OCI-LY1 (cell line): ENCODE measurements at regions not wholly inside any gene's neighbourhood (a gene's known extent, or its start where the extent isn't known, plus 50 kb on each side); places are given as distances from the start of the nearest gene placed in this dataset.

Experiments used
- H2AFZ ChIP-seq: fragments of 200-600 bp; sonication (generic), shearing (Covaris generic); 2 replicates; pipeline ENCODE4 v1.6.0; 2014; ENCODE audit warnings: antibody characterized with exemption, mild to moderate bottlenecking, low read length
- H3F3A ChIP-seq: fragments of 200-600 bp; sonication (generic), shearing (Covaris generic); 2 replicates; pipeline ENCODE4 v1.6.0; 2014; ENCODE audit warnings: mild to moderate bottlenecking, antibody characterized with exemption, low read length, moderate library complexity; ENCODE audit not compliant: insufficient read depth
- H3K27ac ChIP-seq: fragments of 200-600 bp; sonication (generic); 2 replicates; pipeline ENCODE4 v1.5.1; 2014; ENCODE audit warnings: low read length, mixed run types, mild to moderate bottlenecking, low read depth; ENCODE audit not compliant: poor library complexity, severe bottlenecking
- H3K27me3 ChIP-seq: fragments of 200-600 bp; sonication (generic); 2 replicates; pipeline ENCODE4 v1.6.0; 2014; ENCODE audit warnings: antibody characterized with exemption, mild to moderate bottlenecking, low read length, moderate library complexity; ENCODE audit not compliant: insufficient read depth
- H3K36me3 ChIP-seq: fragments of 200-600 bp; sonication (generic); 2 replicates; pipeline ENCODE4 v1.6.1; 2014; ENCODE audit warnings: mild to moderate bottlenecking, antibody characterized with exemption, low read length, moderate library complexity, mixed read lengths; ENCODE audit not compliant: insufficient read depth
- H3K4me1 ChIP-seq: fragments of 200-600 bp; sonication (generic); 2 replicates; pipeline ENCODE4 v1.5.1; 2014; ENCODE audit warnings: mild to moderate bottlenecking, low read length, moderate library complexity; ENCODE audit not compliant: insufficient read depth, severe bottlenecking
- H3K4me2 ChIP-seq: fragments of 200-600 bp; sonication (generic), shearing (Covaris generic); 2 replicates; pipeline ENCODE4 v1.6.1; 2014; ENCODE audit warnings: low read length
- H3K4me3 ChIP-seq: fragments of 200-600 bp; sonication (generic); 2 replicates; pipeline ENCODE4 v1.5.1; 2014; ENCODE audit warnings: low read length, low read depth, mild to moderate bottlenecking, mixed read lengths; ENCODE audit not compliant: poor library complexity, severe bottlenecking
- H3K79me2 ChIP-seq: fragments of 200-600 bp; shearing (Covaris generic); 2 replicates; pipeline ENCODE4 v1.6.1; 2016; ENCODE audit warnings: mixed run types, low read length, mixed read lengths; ENCODE audit not compliant: insufficient read depth
- H3K9ac ChIP-seq: fragments of 200-600 bp; sonication (generic), shearing (Covaris generic); 2 replicates; pipeline ENCODE4 v1.6.1; 2014; ENCODE audit warnings: mild to moderate bottlenecking, low read length, mixed read lengths
- H3K9me2 ChIP-seq: fragments of 200-600 bp; sonication (generic), shearing (Covaris generic); 2 replicates; pipeline ENCODE4 v1.6.1; 2014; ENCODE audit warnings: low read depth, mild to moderate bottlenecking, low read length, mixed read lengths
- H3K9me3 ChIP-seq: fragments of 200-600 bp; shearing (Covaris generic); 2 replicates; pipeline ENCODE4 v1.6.1; 2014; ENCODE audit warnings: low read length, mixed read lengths
- H4K20me1 ChIP-seq: fragments of 200-600 bp; sonication (generic), shearing (Covaris generic); 2 replicates; pipeline ENCODE4 v1.6.0; 2016; ENCODE audit warnings: mild to moderate bottlenecking, low read length; ENCODE audit not compliant: insufficient read depth
- CTCF ChIP-seq: fragments of 200-600 bp; sonication (generic), shearing (Covaris generic); IDR thresholded peaks from 2 replicates; pipeline ENCODE4 v1.5.1; 2017; ENCODE audit warnings: mild to moderate bottlenecking, antibody characterized with exemption, low read length, moderate library complexity, mixed read lengths
- EZH2 ChIP-seq: fragments of 200-600 bp; sonication (generic), shearing (Covaris generic); IDR thresholded peaks from 2 replicates; pipeline ENCODE4 v1.8.0; 2017; ENCODE audit warnings: borderline replicate concordance, mixed run types, mild to moderate bottlenecking, antibody characterized with exemption, low read length, moderate library complexity, mixed read lengths

GRCh38 chr6:164693944-164694343, 615.5 kb downstream of the C6orf118 start:
- H3K9ac ChIP-seq = no peak overlapping the region
- no peaks in the 10 kb centered on the region for H3K9me2 ChIP-seq
- no peaks in the 10 kb centered on the region for H3K4me1 ChIP-seq
- H3K27me3 ChIP-seq = no peaks in the 10 kb centered on the region
- no peak overlapping the region for H3K27ac ChIP-seq
- no peak overlapping the region for H3K4me2 ChIP-seq
- H3K79me2 ChIP-seq = no peaks in the 10 kb centered on the region
- H3K9me3 ChIP-seq = no peaks in the 10 kb centered on the region
- no peaks in the 10 kb centered on the region for H3F3A ChIP-seq
- H3K4me3 ChIP-seq = no peak overlapping the region
- H3K36me3 ChIP-seq = no peaks in the 10 kb centered on the region
- TF ChIP-seq EZH2 (no peak), CTCF (no peak)
- H2AFZ ChIP-seq = no peak overlapping the region
- H4K20me1 ChIP-seq = no peaks in the 10 kb centered on the region

GRCh38 chr6:164692772-164693510, 616.5 kb downstream of the C6orf118 start:
- no peaks in the 10 kb centered on the region for H3K4me1 ChIP-seq
- no peaks in the 10 kb centered on the region for H3F3A ChIP-seq
- no peak overlapping the region for H3K4me2 ChIP-seq
- no peaks in the 10 kb centered on the region for H3K27me3 ChIP-seq
- no peaks in the 10 kb centered on the region for H3K79me2 ChIP-seq
- no peaks in the 10 kb centered on the region for H3K36me3 ChIP-seq
- no peaks in the 10 kb centered on the region for H4K20me1 ChIP-seq
- no peak overlapping the region for H3K4me3 ChIP-seq
- TF ChIP-seq CTCF (no peak), EZH2 (no peak)
- no peaks in the 10 kb centered on the region for H3K9me2 ChIP-seq
- H3K9ac ChIP-seq = no peak overlapping the region
- no peak overlapping the region for H2AFZ ChIP-seq
- H3K9me3 ChIP-seq = no peaks in the 10 kb centered on the region
- H3K27ac ChIP-seq = no peak overlapping the region

- no peaks in the 10 kb centered on the region for H3F3A ChIP-seq
- no peak overlapping the region for H3K27ac ChIP-seq
- H3K79me2 ChIP-seq = no peaks in the 10 kb centered on the region
- H3K9me3 ChIP-seq = no peaks in the 10 kb centered on the region
- H4K20me1 ChIP-seq = no peaks in the 10 kb centered on the region
- no peak overlapping the region for H3K9ac ChIP-seq
- no peaks in the 10 kb centered on the region for H3K27me3 ChIP-seq
- H3K4me2 ChIP-seq = no peak overlapping the region
- no peaks in the 10 kb centered on the region for H3K9me2 ChIP-seq
- H3K36me3 ChIP-seq = no peaks in the 10 kb centered on the region
- H3K4me1 ChIP-seq = no peaks in the 10 kb centered on the region
- TF ChIP-seq CTCF (no peak), EZH2 (no peak)
- no peak overlapping the region for H3K4me3 ChIP-seq
- H2AFZ ChIP-seq = no peak overlapping the region
Observed at GRCh38 chr6:164690702-164691500, 618.5 kb downstream of the C6orf118 start.
